ENCODE measurements at regions not wholly inside any gene's neighbourhood (a gene's known extent, or its start where the extent isn't known, plus 50 kb on each side); places are given as distances from the start of the nearest gene placed in this dataset.
A peak's percentile ranks its signal among the peaks of the same experiment; 100 is the strongest.

- peak overlapping the region; percentile 60 to 93 for H3K27ac ChIP-seq
- TF ChIP-seq CTCF (IDR thresholded peaks at IDR 0.05), result no peak
- DNase-seq (ENCODE audit: low spot score), result no peak
- no peak overlapping the region for H3K4me3 ChIP-seq
Measured at GRCh38 chrX:39752815-39753214, 344.9 kb downstream of the BCOR start.

- peak overlapping the region; percentile 60 to 93 for H3K27ac ChIP-seq
- no peak overlapping the region for H3K4me3 ChIP-seq
- no peak for TF ChIP-seq CTCF (IDR thresholded peaks at IDR 0.05)
- no peak for DNase-seq (ENCODE audit: low spot score)
Measured at GRCh38 chrX:39753293-39753996, 344.3 kb downstream of the BCOR start.

GRCh38 chrX:39755143-39756032, 342.4 kb downstream of the BCOR start:
- no peak for TF ChIP-seq CTCF (IDR thresholded peaks at IDR 0.05)
- peak overlapping the region; percentile 75 to 93 for H3K27ac ChIP-seq
- DNase-seq (ENCODE audit: low spot score), result peak; percentile 95
- no peak overlapping the region for H3K4me3 ChIP-seq

- no peak for TF ChIP-seq CTCF (IDR thresholded peaks at IDR 0.05)
- peak overlapping the region; percentile 75 to 93 for H3K27ac ChIP-seq
- DNase-seq (ENCODE audit: low spot score), result no peak
Measured at GRCh38 chrX:39756086-39756883, 341.5 kb downstream of the BCOR start.

GRCh38 chrX:39757971-39758370, 339.8 kb downstream of the BCOR start:
- DNase-seq (ENCODE audit: low spot score), result no peak
- Histone ChIP-seq H3K27ac (peak overlapping the region; percentile 87 to 89), H3K4me3 (no peak overlapping the region)
- TF ChIP-seq CTCF (IDR thresholded peaks at IDR 0.05), result no peak

More at GRCh38 chrX:39756086-39756883, 341.5 kb downstream of the BCOR start:
- no peak overlapping the region for H3K4me3 ChIP-seq

GRCh38 chrX:39758791-39759525, 338.8 kb downstream of the BCOR start:
- Histone ChIP-seq H3K4me3 (no peak overlapping the region), H3K27ac (peak overlapping the region; percentile 87 to 89)
- TF ChIP-seq CTCF (IDR thresholded peaks at IDR 0.05), result no peak
- no peak for DNase-seq (ENCODE audit: low spot score)

All from coronary artery (tissue), 2 donors.